Calu3 (cell line): ENCODE measurements at regions not wholly inside any gene's neighbourhood (a gene's known extent, or its start where the extent isn't known, plus 50 kb on each side); places are given as distances from the start of the nearest gene placed in this dataset.

Experiments used
- BruUV-seq: library from RNA; stranded (reverse); fragments of 400-500 nt; replicated peaks from 2 replicates; lab custom pipeline; 2021; lab: Mats Ljungman, UMichigan
- CTCF ChIA-PET: fragments of 300-600 bp; sonication (Branson Sonifier 250); formaldehyde crosslinking; loops from one replicate; lab custom pipeline; 2022; ENCODE audit warnings: antibody characterized with exemption; lab: Charles Lee
- DNase-seq: peaks from one replicate; pipeline ENCODE4 v3.0.0; 2022
- H3K27ac Mint-ChIP-seq: one replicate; pipeline ENCODE4 v1.8.0; 2022; ENCODE audit warnings: mixed read lengths; ENCODE audit not compliant: unreplicated experiment
- H3K27me3 Mint-ChIP-seq: one replicate; pipeline ENCODE4 v1.8.0; 2022; ENCODE audit warnings: mixed read lengths; ENCODE audit not compliant: unreplicated experiment
- H3K36me3 Mint-ChIP-seq: one replicate; pipeline ENCODE4 v1.8.0; 2022; ENCODE audit warnings: mild to moderate bottlenecking, moderate library complexity, mixed read lengths; ENCODE audit not compliant: insufficient read depth, unreplicated experiment
- H3K4me1 Mint-ChIP-seq: one replicate; pipeline ENCODE4 v1.8.0; 2022; ENCODE audit warnings: mild to moderate bottlenecking, low read depth, mixed read lengths; ENCODE audit not compliant: unreplicated experiment
- H3K4me3 Mint-ChIP-seq: one replicate; pipeline ENCODE4 v1.8.0; 2022; ENCODE audit warnings: mild to moderate bottlenecking, low read depth, moderate library complexity, mixed read lengths; ENCODE audit not compliant: unreplicated experiment
- H3K9me3 Mint-ChIP-seq: one replicate; pipeline ENCODE4 v1.8.0; 2022; ENCODE audit warnings: low read depth, mixed read lengths; ENCODE audit not compliant: unreplicated experiment
- intact Hi-C: fragments of 100-400 bp; cut with micrococcal nuclease; formaldehyde crosslinking; loops from one replicate; pipeline ENCODE4 v1.10.0; 2022; ENCODE audit not compliant: unreplicated experiment
- TF ChIP-seq, protein P1 (sequence below): fragments of 200-600 bp; IDR thresholded peaks from one replicate; pipeline ENCODE4 v1.8.0; 2022; ENCODE audit warnings: antibody characterized with exemption; ENCODE audit not compliant: unreplicated experiment

DNA sequence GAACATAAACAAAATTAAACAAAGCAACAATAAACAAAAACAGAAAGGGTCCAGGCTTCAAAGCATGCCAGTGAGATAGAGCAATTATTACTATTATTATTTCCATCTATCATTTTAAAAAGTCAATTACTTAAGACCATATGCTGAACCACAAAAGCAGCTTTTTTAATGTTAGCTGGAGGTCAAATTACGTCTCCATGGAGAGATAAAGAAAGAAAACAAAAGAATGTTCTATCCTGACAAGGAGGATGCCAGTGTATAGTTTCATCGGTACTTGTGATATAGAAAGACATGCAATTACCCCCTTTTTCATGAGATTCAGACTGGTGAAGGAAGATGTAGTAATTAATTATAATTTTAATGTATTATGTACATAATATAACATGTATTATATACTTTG is 81.6 kb upstream of the DCN start:
- H3K27me3 Mint-ChIP-seq, result no peaks in the 10 kb centered on the region
- CTCF ChIA-PET, result no interaction called here
- DNase-seq, result no peak
- intact Hi-C loops, result no loop called here
- peaks cover 6% of the 10 kb centered on the region for H3K9me3 Mint-ChIP-seq
- no TSS peak for BruUV-seq
- H3K4me3 Mint-ChIP-seq, result no peak overlapping the region
- no peaks in the 10 kb centered on the region for H3K4me1 Mint-ChIP-seq
- no peak overlapping the region for H3K27ac Mint-ChIP-seq
- no peaks in the 10 kb centered on the region for H3K36me3 Mint-ChIP-seq
- TF ChIP-seq, protein P1, sequence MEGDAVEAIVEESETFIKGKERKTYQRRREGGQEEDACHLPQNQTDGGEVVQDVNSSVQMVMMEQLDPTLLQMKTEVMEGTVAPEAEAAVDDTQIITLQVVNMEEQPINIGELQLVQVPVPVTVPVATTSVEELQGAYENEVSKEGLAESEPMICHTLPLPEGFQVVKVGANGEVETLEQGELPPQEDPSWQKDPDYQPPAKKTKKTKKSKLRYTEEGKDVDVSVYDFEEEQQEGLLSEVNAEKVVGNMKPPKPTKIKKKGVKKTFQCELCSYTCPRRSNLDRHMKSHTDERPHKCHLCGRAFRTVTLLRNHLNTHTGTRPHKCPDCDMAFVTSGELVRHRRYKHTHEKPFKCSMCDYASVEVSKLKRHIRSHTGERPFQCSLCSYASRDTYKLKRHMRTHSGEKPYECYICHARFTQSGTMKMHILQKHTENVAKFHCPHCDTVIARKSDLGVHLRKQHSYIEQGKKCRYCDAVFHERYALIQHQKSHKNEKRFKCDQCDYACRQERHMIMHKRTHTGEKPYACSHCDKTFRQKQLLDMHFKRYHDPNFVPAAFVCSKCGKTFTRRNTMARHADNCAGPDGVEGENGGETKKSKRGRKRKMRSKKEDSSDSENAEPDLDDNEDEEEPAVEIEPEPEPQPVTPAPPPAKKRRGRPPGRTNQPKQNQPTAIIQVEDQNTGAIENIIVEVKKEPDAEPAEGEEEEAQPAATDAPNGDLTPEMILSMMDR, result no peak

DNA sequence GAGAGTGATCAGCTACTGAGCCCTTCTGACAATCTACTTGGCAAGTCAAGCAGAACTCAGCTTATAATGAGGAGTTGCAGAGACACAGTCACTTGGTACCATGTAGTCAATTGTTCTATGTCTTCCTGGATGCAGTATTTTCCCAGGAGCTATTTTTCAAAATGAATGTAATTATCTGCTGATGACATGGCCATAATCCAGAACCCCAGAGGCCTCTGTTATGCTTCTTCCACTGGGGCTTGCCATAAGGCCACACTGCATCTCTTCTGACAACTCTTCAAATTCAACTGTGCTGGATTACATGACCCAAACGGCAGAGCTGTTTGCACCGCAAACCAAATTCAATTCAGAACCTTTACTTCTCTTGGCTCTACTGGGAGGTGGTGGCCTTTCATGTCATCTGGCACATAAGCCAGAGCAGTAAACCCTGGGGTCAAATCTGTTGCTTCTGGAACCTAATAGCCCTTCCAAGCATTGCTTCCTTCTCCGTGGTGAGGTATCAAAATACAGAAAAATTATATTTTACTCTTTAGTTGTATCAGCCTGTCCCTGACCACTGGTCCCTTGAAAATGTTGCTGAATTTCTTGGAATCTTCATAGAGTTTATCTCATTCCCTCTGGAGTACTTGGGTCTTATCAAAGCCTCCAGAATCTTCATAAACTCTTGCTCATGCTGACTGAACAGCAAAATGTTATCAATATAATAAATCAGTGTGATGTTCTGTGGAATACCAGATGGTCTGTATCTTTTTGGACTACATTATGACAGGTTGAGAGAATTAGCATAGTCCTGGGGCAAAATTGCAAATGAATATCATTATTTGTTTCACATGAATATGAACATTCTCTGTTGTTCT is 79.4 kb upstream of the DCN start:
- H3K9me3 Mint-ChIP-seq, result peaks cover 4% of the 10 kb centered on the region
- TF ChIP-seq, protein P1, result no peak
- CTCF ChIA-PET, result no interaction called here
- no peaks in the 10 kb centered on the region for H3K27me3 Mint-ChIP-seq
- H3K4me1 Mint-ChIP-seq, result no peaks in the 10 kb centered on the region
- intact Hi-C loops, result no loop called here
- DNase-seq, result no peak
- no peak overlapping the region for H3K4me3 Mint-ChIP-seq
- H3K27ac Mint-ChIP-seq, result no peak overlapping the region
- no peaks in the 10 kb centered on the region for H3K36me3 Mint-ChIP-seq
- BruUV-seq, result no TSS peak

DNA sequence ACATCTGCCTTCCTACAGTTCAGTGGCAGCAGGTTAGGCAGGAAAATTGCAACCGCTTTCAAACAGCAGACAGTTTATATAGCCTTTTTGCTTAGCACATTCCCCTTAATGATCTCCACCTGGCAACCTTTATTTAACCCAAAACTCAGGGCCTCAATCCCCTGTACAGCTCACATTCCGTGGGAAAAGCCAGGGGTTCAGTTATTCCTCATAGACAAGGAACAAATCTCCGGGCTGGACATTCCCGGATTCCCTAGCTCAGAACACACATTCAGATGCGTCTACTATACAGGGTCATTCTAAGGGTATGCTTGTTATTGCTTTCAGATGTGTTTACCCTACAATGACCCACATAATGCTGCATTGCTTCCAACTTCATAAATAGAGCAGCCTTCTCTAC is 73.8 kb upstream of the DCN start:
- TF ChIP-seq, protein P1, result no peak
- Mint-ChIP-seq H3K9me3 (peaks cover 4% of the 10 kb centered on the region), H3K4me1 (no peaks in the 10 kb centered on the region), H3K4me3 (no peak overlapping the region), H3K27ac (no peak overlapping the region), H3K27me3 (no peaks in the 10 kb centered on the region), H3K36me3 (no peaks in the 10 kb centered on the region)
- DNase-seq, result no peak
- CTCF ChIA-PET, result no interaction called here
- no TSS peak for BruUV-seq
- intact Hi-C loops, result no loop called here

DNA sequence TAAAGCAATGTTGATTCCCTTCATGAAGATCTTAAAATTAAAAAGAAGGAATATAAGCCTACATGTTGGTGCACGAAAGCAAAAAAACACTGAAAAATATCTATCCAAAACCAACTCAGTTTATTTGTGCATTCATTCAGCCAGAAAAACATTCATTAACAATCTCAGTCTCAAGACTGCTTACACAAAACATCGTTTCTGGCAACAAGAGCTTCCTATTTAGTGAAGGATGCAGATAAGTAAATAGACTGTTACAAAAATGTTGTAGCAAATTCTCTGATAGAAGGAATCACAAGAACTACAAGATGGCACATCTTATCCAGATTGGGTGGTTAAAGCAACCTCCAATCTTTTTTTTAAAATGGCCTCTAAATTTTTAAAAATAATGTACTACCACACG is 69.7 kb upstream of the DCN start:
- no peak for DNase-seq
- H3K36me3 Mint-ChIP-seq, result no peaks in the 10 kb centered on the region
- intact Hi-C loops, result no loop called here
- no peak overlapping the region for H3K4me3 Mint-ChIP-seq
- H3K4me1 Mint-ChIP-seq, result no peaks in the 10 kb centered on the region
- TF ChIP-seq, protein P1, result no peak
- no peaks in the 10 kb centered on the region for H3K27me3 Mint-ChIP-seq
- CTCF ChIA-PET, result no interaction called here
- H3K27ac Mint-ChIP-seq, result no peak overlapping the region
- no TSS peak for BruUV-seq
- H3K9me3 Mint-ChIP-seq, result peaks cover 4% of the 10 kb centered on the region
